Left lung (tissue), 4 donors: ENCODE measurements at regions not wholly inside any gene's neighbourhood (a gene's known extent, or its start where the extent isn't known, plus 50 kb on each side); places are given as distances from the start of the nearest gene placed in this dataset.
A peak's percentile ranks its signal among the peaks of the same experiment; 100 is the strongest.

Experiments
- ATAC-seq: fragments of 200-7000 bp; cut with Tn5 transposase; one replicate; pipeline ENCODE4 v1.9.1; 2020; ENCODE audit warnings: moderate library complexity
- DNase-seq, 4 donors: peaks; one replicate each; pipeline ENCODE4 v3.0.0-alpha.2; 2013 to 2020
- H3K27ac ChIP-seq, 2 donors: fragments of 200-600 bp; sonication (generic) in 1 of 2; one replicate each; pipeline versions ENCODE4 v1.5.0 to v1.8.0; 2020 to 2021
- H3K27me3 ChIP-seq, 2 donors: fragments of 200-600 bp; sonication (generic) in 1 of 2; one replicate each; pipeline versions ENCODE4 v1.5.0 to v1.8.0; 2020 to 2021
- H3K36me3 ChIP-seq, 2 donors: fragments of 200-600 bp; sonication (generic) in 1 of 2; one replicate each; pipeline versions ENCODE4 v1.5.0 to v1.8.0; 2020 to 2021
- H3K4me1 ChIP-seq, 2 donors: fragments of 200-600 bp; one replicate each; pipeline ENCODE4 v1.8.0; 2021
- H3K4me3 ChIP-seq, 2 donors: fragments of 200-600 bp; sonication (generic) in 1 of 2; one replicate each; pipeline versions ENCODE4 v1.5.0 to v1.8.0; 2020 to 2021; ENCODE audit warnings: mild to moderate bottlenecking in 1 of 2
- H3K9me3 ChIP-seq, 2 donors: fragments of 200-600 bp; sonication (generic) in 1 of 2; one replicate each; pipeline versions ENCODE4 v1.5.0 to v1.8.0; 2020 to 2021
- intact Hi-C, 2 donors: fragments of 100-400 bp; cut with DNase I; formaldehyde crosslinking; loops; one replicate each; pipeline versions ENCODE4 v1.11.2 to v1.14.2; 2022
- TF ChIP-seq, protein P1 (sequence below), 2 donors: fragments of 200-600 bp; sonication (generic) in 1 of 2; IDR thresholded peaks; one replicate each; pipeline versions ENCODE4 v1.5.0 to v1.8.0; 2021; ENCODE audit warnings: antibody characterized with exemption in 2 of 2
- donor health status: DM: no; HTN: yes; CAD: no.
- donor health status: DM: no; HTN: no; CAD: no.

DNA sequence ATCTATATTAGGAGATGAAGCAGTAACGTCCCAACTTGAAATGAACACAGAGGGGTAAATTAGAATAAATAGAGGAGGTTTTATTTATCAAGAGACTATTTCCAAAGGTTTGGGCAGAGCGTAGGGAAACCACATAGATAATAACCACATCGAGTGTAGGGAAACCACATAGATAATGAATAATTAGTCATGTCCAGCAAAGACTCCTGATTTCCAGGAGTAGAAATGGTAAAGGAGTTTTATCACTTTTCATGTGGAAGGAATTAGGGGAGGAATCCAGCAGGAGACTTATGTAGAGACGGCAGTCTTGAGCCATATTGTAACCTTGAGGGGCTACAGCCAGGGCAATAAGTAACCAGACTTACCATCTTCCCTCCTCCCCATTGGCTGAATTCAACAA, 136.3 kb upstream of the CSNK1A1L start:
- intact Hi-C loops = no loop called here
- no peak overlapping the region for H3K27ac ChIP-seq
- no peaks in the 10 kb centered on the region for H3K4me1 ChIP-seq
- H3K4me3 ChIP-seq = no peak overlapping the region
- DNase-seq = no peak
- no peaks in the 10 kb centered on the region for H3K36me3 ChIP-seq
- TF ChIP-seq, protein P1, sequence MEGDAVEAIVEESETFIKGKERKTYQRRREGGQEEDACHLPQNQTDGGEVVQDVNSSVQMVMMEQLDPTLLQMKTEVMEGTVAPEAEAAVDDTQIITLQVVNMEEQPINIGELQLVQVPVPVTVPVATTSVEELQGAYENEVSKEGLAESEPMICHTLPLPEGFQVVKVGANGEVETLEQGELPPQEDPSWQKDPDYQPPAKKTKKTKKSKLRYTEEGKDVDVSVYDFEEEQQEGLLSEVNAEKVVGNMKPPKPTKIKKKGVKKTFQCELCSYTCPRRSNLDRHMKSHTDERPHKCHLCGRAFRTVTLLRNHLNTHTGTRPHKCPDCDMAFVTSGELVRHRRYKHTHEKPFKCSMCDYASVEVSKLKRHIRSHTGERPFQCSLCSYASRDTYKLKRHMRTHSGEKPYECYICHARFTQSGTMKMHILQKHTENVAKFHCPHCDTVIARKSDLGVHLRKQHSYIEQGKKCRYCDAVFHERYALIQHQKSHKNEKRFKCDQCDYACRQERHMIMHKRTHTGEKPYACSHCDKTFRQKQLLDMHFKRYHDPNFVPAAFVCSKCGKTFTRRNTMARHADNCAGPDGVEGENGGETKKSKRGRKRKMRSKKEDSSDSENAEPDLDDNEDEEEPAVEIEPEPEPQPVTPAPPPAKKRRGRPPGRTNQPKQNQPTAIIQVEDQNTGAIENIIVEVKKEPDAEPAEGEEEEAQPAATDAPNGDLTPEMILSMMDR (IDR thresholded peaks at IDR 0.05) = no peak
- no peak for ATAC-seq
- H3K9me3 ChIP-seq = peaks cover 0 to 34% of the 10 kb centered on the region in 2 donors
- no peaks in the 10 kb centered on the region for H3K27me3 ChIP-seq

DNA sequence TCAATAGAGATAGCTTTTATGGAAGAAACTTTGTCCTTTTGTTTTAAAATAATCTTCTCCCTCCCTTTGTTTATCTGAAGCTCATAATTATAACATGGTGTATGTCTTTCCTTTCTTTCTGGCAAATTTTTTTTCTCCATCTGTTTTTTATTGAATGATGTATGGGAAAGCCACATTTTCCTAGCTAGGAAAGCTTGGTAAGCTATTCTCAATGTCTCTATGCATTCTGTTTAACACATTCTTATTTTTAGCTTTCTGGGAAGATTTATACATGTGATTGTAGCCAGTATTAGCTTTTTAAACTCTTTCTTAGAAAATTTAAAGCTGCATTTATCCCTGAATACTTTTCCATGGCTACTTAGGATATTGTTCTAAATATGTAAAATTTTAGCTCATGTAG, 124.9 kb upstream of the CSNK1A1L start:
- ATAC-seq = no peak
- no peak for DNase-seq
- Histone ChIP-seq H3K27me3 (no peaks in the 10 kb centered on the region), H3K36me3 (no peaks in the 10 kb centered on the region), H3K4me3 (no peak overlapping the region), H3K9me3 (peaks cover 0 to 32% of the 10 kb centered on the region in 2 donors), H3K4me1 (no peaks in the 10 kb centered on the region), H3K27ac (no peak overlapping the region)
- intact Hi-C loops = no loop called here
- TF ChIP-seq, protein P1 (IDR thresholded peaks at IDR 0.05) = no peak

DNA sequence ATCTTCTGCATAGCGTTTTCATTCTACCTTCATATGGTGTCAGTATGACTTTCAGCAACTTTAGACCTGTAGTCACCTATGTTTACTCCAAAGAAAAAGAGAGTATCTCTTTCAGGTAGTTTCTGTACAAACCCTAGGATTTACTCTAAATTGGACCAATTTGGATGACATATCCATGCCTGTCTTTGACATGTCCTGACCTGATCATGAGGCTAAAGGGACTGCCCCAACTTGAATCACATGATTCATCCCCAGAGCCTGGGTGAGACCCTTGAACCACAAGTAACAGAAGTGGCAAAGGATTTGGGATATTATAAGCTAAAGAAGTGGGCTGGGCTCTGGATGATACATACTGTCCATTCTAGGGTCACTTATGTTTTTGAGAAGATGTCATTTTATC, 124.5 kb upstream of the CSNK1A1L start:
- H3K36me3 ChIP-seq = no peaks in the 10 kb centered on the region
- no peaks in the 10 kb centered on the region for H3K27me3 ChIP-seq
- H3K9me3 ChIP-seq = peaks cover 0 to 35% of the 10 kb centered on the region in 2 donors
- H3K4me1 ChIP-seq = no peaks in the 10 kb centered on the region
- no peak overlapping the region for H3K27ac ChIP-seq
- DNase-seq (no peak), ATAC-seq (no peak)
- no peak overlapping the region for H3K4me3 ChIP-seq
- intact Hi-C loops = no loop called here
- TF ChIP-seq, protein P1 (IDR thresholded peaks at IDR 0.05) = no peak

DNA sequence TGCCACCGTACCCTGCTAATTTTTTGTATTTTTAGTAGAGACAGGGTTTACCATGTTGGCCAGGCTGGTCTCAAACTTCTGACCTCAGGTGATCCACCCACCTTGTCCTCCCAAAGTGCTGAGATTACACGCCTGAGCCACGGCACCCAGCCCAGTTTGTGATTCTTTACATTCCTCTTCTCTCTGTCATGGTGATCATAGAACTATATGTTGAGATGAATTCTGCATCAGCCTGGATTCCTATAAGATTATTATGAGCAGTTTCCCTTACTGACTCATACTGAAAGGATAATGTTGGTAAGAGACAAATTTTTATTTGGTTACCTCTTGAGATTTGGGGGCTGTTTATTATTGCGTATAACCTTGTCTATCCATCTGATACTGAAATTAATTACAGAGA, 121.5 kb upstream of the CSNK1A1L start:
- TF ChIP-seq, protein P1 (IDR thresholded peaks at IDR 0.05) = no peak
- no peak overlapping the region for H3K4me3 ChIP-seq
- H3K36me3 ChIP-seq = no peaks in the 10 kb centered on the region
- intact Hi-C loops = no loop called here
- no peaks in the 10 kb centered on the region for H3K27me3 ChIP-seq
- H3K4me1 ChIP-seq = no peaks in the 10 kb centered on the region
- ATAC-seq (no peak), DNase-seq (no peak)
- no peak overlapping the region for H3K27ac ChIP-seq
- peaks cover 0 to 27% of the 10 kb centered on the region in 2 donors for H3K9me3 ChIP-seq

DNA sequence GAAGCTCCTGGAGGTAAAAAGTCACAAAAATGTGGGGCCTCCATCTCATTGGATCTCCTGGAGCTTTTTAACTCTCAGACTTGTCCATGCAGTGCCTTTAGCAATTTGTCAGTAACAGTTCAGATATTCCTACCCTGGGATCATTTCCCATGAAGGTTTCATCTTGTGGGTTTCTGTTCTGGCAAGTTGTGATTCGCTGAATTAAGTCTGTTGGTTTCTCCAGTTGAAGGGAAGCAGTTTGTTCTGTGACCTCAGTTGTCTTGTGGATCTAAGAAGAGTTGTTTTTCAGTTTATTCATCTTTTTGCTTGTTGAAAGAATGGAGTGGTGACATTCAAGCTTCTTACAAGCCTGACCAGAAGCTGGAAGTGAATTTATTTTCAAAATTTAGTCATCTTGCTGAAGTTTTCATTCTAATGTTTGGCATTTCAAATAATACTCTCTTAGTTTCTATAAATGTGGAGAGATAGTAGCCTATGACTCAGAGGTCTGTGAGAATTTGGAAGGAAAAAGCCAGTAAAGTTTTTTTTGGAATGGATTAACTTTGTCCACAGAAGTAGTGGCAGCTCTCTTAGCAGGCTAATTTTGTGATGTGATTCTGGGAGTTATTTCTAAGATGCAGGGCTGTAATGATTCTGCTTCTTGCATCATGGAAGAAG, 120.1 kb upstream of the CSNK1A1L start:
- peak; percentile 53 for ATAC-seq

More for the DNA sequence above, 120.1 kb upstream of the CSNK1A1L start:
- intact Hi-C loops = no loop called here
- Histone ChIP-seq H3K4me1 (no peaks in the 10 kb centered on the region), H3K27me3 (no peaks in the 10 kb centered on the region), H3K9me3 (peaks cover 0 to 27% of the 10 kb centered on the region in 2 donors), H3K36me3 (no peaks in the 10 kb centered on the region), H3K27ac (no peak overlapping the region), H3K4me3 (no peak overlapping the region)
- TF ChIP-seq, protein P1 (IDR thresholded peaks at IDR 0.05) = no peak
- no peak for DNase-seq
